Rectal smooth muscle tissue (tissue), 1 donor: ENCODE measurements at regions not wholly inside any gene's neighbourhood (a gene's known extent, or its start where the extent isn't known, plus 50 kb on each side); places are given as distances from the start of the nearest gene placed in this dataset.

Experiments
- H3K27ac ChIP-seq: one replicate; pipeline ENCODE4 v1.7.0; 2013; ENCODE audit warnings: low read depth, low read length, inconsistent platforms
- H3K27me3 ChIP-seq: one replicate; pipeline ENCODE4 v1.7.0; 2013; ENCODE audit warnings: low read length; ENCODE audit not compliant: control insufficient read depth, insufficient read depth
- H3K36me3 ChIP-seq: one replicate; pipeline ENCODE4 v1.7.0; 2013; ENCODE audit warnings: low read length; ENCODE audit not compliant: control insufficient read depth, insufficient read depth
- H3K4me1 ChIP-seq: one replicate; pipeline ENCODE4 v1.7.0; 2013; ENCODE audit warnings: low read length; ENCODE audit not compliant: control insufficient read depth, insufficient read depth
- H3K4me3 ChIP-seq: one replicate; pipeline ENCODE4 v1.7.0; 2013; ENCODE audit warnings: low read length
- H3K9ac ChIP-seq: one replicate; pipeline ENCODE4 v1.7.0; 2013; ENCODE audit warnings: low read length

- no peaks in the 10 kb centered on the region for H3K4me1 ChIP-seq
- H3K36me3 ChIP-seq = no peaks in the 10 kb centered on the region
- H3K4me3 ChIP-seq = no peak overlapping the region
- H3K27me3 ChIP-seq = no peaks in the 10 kb centered on the region
- H3K9ac ChIP-seq = no peak overlapping the region
- H3K27ac ChIP-seq = no peak overlapping the region
Measured at GRCh38 chrX:97844943-97845342, 961.2 kb downstream of the RPA4 start.

GRCh38 chrX:97845451-97845850 lies 961.7 kb downstream of the RPA4 start:
- Histone ChIP-seq H3K9ac (no peak overlapping the region), H3K27me3 (no peaks in the 10 kb centered on the region), H3K4me3 (no peak overlapping the region), H3K27ac (no peak overlapping the region), H3K4me1 (no peaks in the 10 kb centered on the region), H3K36me3 (no peaks in the 10 kb centered on the region)

- no peak overlapping the region for H3K27ac ChIP-seq
- H3K4me1 ChIP-seq = no peaks in the 10 kb centered on the region
- no peaks in the 10 kb centered on the region for H3K27me3 ChIP-seq
- no peak overlapping the region for H3K9ac ChIP-seq
- no peak overlapping the region for H3K4me3 ChIP-seq
- no peaks in the 10 kb centered on the region for H3K36me3 ChIP-seq
Measured at GRCh38 chrX:97846228-97846627, 962.5 kb downstream of the RPA4 start.

GRCh38 chrX:97846718-97847237 lies 963.1 kb downstream of the RPA4 start:
- Histone ChIP-seq H3K4me3 (no peak overlapping the region), H3K4me1 (no peaks in the 10 kb centered on the region), H3K9ac (no peak overlapping the region), H3K27me3 (no peaks in the 10 kb centered on the region), H3K36me3 (no peaks in the 10 kb centered on the region), H3K27ac (no peak overlapping the region)

- Histone ChIP-seq H3K4me1 (no peaks in the 10 kb centered on the region), H3K9ac (no peak overlapping the region), H3K27me3 (no peaks in the 10 kb centered on the region), H3K4me3 (no peak overlapping the region), H3K36me3 (no peaks in the 10 kb centered on the region), H3K27ac (no peak overlapping the region)
Measured at GRCh38 chrX:97847885-97848679, 964.4 kb downstream of the RPA4 start.

GRCh38 chrX:97849951-97850350 lies 966.2 kb downstream of the RPA4 start:
- Histone ChIP-seq H3K36me3 (no peaks in the 10 kb centered on the region), H3K27ac (no peak overlapping the region), H3K4me1 (no peaks in the 10 kb centered on the region), H3K27me3 (no peaks in the 10 kb centered on the region), H3K9ac (no peak overlapping the region), H3K4me3 (no peak overlapping the region)

- Histone ChIP-seq H3K27me3 (no peaks in the 10 kb centered on the region), H3K36me3 (no peaks in the 10 kb centered on the region), H3K4me3 (no peak overlapping the region), H3K9ac (no peak overlapping the region), H3K27ac (no peak overlapping the region), H3K4me1 (no peaks in the 10 kb centered on the region)
Measured at GRCh38 chrX:97850911-97851310, 967.2 kb downstream of the RPA4 start.

GRCh38 chrX:97854086-97854485 lies 970.4 kb downstream of the RPA4 start:
- Histone ChIP-seq H3K36me3 (no peaks in the 10 kb centered on the region), H3K27ac (no peak overlapping the region), H3K9ac (no peak overlapping the region), H3K4me3 (no peak overlapping the region), H3K4me1 (no peaks in the 10 kb centered on the region), H3K27me3 (peaks cover 3% of the 10 kb centered on the region)

- Histone ChIP-seq H3K4me1 (no peaks in the 10 kb centered on the region), H3K4me3 (no peak overlapping the region), H3K36me3 (no peaks in the 10 kb centered on the region), H3K9ac (no peak overlapping the region), H3K27ac (no peak overlapping the region), H3K27me3 (peaks cover 3% of the 10 kb centered on the region)
Measured at GRCh38 chrX:97858592-97858991, 974.9 kb downstream of the RPA4 start.

- Histone ChIP-seq H3K27me3 (peaks cover 3% of the 10 kb centered on the region), H3K4me1 (no peaks in the 10 kb centered on the region), H3K9ac (no peak overlapping the region), H3K4me3 (no peak overlapping the region), H3K36me3 (no peaks in the 10 kb centered on the region), H3K27ac (no peak overlapping the region)
Measured at GRCh38 chrX:97860226-97860625, 976.5 kb downstream of the RPA4 start.

GRCh38 chrX:97863261-97863660 lies 979.6 kb downstream of the RPA4 start:
- H3K9ac ChIP-seq = no peak overlapping the region
- no peaks in the 10 kb centered on the region for H3K27me3 ChIP-seq
- H3K27ac ChIP-seq = no peak overlapping the region
- no peak overlapping the region for H3K4me3 ChIP-seq
- no peaks in the 10 kb centered on the region for H3K4me1 ChIP-seq
- no peaks in the 10 kb centered on the region for H3K36me3 ChIP-seq

- Histone ChIP-seq H3K27me3 (no peaks in the 10 kb centered on the region), H3K36me3 (no peaks in the 10 kb centered on the region), H3K27ac (no peak overlapping the region), H3K4me3 (no peak overlapping the region), H3K9ac (no peak overlapping the region), H3K4me1 (no peaks in the 10 kb centered on the region)
Measured at GRCh38 chrX:97867266-97867665, 983.6 kb downstream of the RPA4 start.
